NB4 (cell line): ENCODE measurements at regions not wholly inside any gene's neighbourhood (a gene's known extent, or its start where the extent isn't known, plus 50 kb on each side); places are given as distances from the start of the nearest gene placed in this dataset.

ENCODE experiments used
- CTCF ChIP-seq: IDR thresholded peaks from one replicate; pipeline ENCODE4 v1.5.1; 2012; ENCODE audit warnings: low read depth, low read length
- MAX ChIP-seq: IDR thresholded peaks from 2 replicates; pipeline ENCODE4 v1.6.1; 2011; ENCODE audit warnings: low read depth, low read length
- MYC ChIP-seq: IDR thresholded peaks from 2 replicates; pipeline ENCODE4 v1.6.1; 2011; ENCODE audit warnings: low read depth, low read length
- POLR2A ChIP-seq: IDR thresholded peaks from 2 replicates; pipeline ENCODE4 v1.6.1; 2011; ENCODE audit warnings: mild to moderate bottlenecking; ENCODE audit not compliant: insufficient read length; ENCODE audit errors: extremely low read depth

DNA sequence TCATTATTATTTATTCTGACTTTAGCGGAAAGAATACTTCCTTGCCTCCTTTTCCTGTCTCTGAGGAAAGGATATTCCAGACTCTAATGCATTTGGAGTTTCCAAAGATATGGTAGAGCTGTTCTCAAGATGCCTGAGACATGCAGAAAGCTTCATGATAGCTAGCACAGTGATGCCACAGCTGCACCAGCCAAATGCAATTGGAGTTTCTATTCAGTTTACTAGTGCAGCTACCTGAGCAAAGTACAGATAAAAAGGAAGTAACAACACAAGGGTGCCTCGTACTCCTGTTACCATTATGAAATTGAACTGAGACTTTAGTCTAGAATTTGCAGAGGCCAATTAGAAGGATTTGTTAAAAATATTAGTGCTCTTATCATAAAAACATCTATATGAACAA lies 57.5 kb upstream of the PARM1 start:
- no peak for TF ChIP-seq CTCF
- TF ChIP-seq POLR2A, result no peak
- TF ChIP-seq MYC, result no peak
- no peak for TF ChIP-seq MAX
